Type B pancreatic cell (in vitro differentiated cells): ENCODE measurements at regions not wholly inside any gene's neighbourhood (a gene's known extent, or its start where the extent isn't known, plus 50 kb on each side); places are given as distances from the start of the nearest gene placed in this dataset.

ENCODE experiments used
- DNase-seq: peaks from one replicate; pipeline ENCODE4 v3.0.0; 2021; ENCODE audit warnings: mixed read lengths; ENCODE audit not compliant: unreplicated experiment; ENCODE audit errors: extremely low spot score
- H3K27ac Mint-ChIP-seq: 2 replicates; pipeline ENCODE4 v1.8.0; 2021; ENCODE audit warnings: mild to moderate bottlenecking, mixed read lengths
- H3K27me3 Mint-ChIP-seq: 2 replicates; pipeline ENCODE4 v1.8.0; 2021; ENCODE audit warnings: mixed read lengths
- H3K36me3 Mint-ChIP-seq: 2 replicates; pipeline ENCODE4 v1.8.0; 2021; ENCODE audit warnings: mixed read lengths
- H3K4me1 Mint-ChIP-seq: one replicate; pipeline ENCODE4 v1.8.0; 2021; ENCODE audit warnings: mixed read lengths; ENCODE audit not compliant: unreplicated experiment
- H3K4me3 Mint-ChIP-seq: 2 replicates; pipeline ENCODE4 v1.8.0; 2021; ENCODE audit warnings: mild to moderate bottlenecking, mixed read lengths
- H3K9me3 Mint-ChIP-seq: 2 replicates; pipeline ENCODE4 v1.8.0; 2021; ENCODE audit warnings: mixed read lengths
- CTCF ChIP-seq: fragments of 200-600 bp; sonication (generic); conservative IDR thresholded peaks from 2 replicates; pipeline ENCODE4 v1.5.0; 2021; ENCODE audit warnings: antibody characterized with exemption, mild to moderate bottlenecking

DNA sequence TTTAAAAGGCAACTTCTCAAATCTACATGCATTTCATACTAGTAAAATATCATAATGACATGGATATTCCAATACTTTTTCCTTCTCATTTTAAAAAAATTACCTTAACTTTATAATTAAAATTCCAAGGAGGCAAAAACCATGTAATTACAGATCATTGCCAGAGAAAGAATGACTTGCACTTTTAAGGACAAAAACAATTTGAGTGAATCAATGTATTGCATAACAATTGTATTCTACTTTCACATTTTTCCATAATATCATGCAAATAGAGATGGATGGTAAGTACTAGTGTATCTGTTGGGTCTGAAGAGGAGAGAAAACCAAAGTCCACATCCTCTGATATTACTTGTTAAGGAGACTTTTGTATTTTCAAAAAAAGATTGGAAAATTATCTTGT lies 89.5 kb upstream of the NCK2 start:
- Mint-ChIP-seq H3K9me3 (no peaks in the 10 kb centered on the region), H3K4me3 (no peak overlapping the region), H3K27me3 (no peaks in the 10 kb centered on the region), H3K4me1 (peaks cover 17% of the 10 kb centered on the region), H3K36me3 (no peaks in the 10 kb centered on the region), H3K27ac (no peak overlapping the region)
- TF ChIP-seq CTCF = no peak
- DNase-seq = no peak

- no peak overlapping the region for H3K27ac Mint-ChIP-seq
- no peaks in the 10 kb centered on the region for H3K9me3 Mint-ChIP-seq
- no peaks in the 10 kb centered on the region for H3K36me3 Mint-ChIP-seq
- H3K4me3 Mint-ChIP-seq = no peak overlapping the region
- H3K27me3 Mint-ChIP-seq = no peaks in the 10 kb centered on the region
- peaks cover 17% of the 10 kb centered on the region for H3K4me1 Mint-ChIP-seq
- TF ChIP-seq CTCF = no peak
- DNase-seq = no peak
Observed at GRCh38 chr2:105654474-105655004, 90.2 kb upstream of the NCK2 start.

GRCh38 chr2:105653302-105653701 lies 91.4 kb upstream of the NCK2 start:
- DNase-seq = no peak
- H3K4me3 Mint-ChIP-seq = no peak overlapping the region
- no peak for TF ChIP-seq CTCF
- H3K4me1 Mint-ChIP-seq = peaks cover 17% of the 10 kb centered on the region
- H3K27ac Mint-ChIP-seq = no peak overlapping the region
- H3K27me3 Mint-ChIP-seq = no peaks in the 10 kb centered on the region
- no peaks in the 10 kb centered on the region for H3K9me3 Mint-ChIP-seq
- H3K36me3 Mint-ChIP-seq = no peaks in the 10 kb centered on the region

DNA sequence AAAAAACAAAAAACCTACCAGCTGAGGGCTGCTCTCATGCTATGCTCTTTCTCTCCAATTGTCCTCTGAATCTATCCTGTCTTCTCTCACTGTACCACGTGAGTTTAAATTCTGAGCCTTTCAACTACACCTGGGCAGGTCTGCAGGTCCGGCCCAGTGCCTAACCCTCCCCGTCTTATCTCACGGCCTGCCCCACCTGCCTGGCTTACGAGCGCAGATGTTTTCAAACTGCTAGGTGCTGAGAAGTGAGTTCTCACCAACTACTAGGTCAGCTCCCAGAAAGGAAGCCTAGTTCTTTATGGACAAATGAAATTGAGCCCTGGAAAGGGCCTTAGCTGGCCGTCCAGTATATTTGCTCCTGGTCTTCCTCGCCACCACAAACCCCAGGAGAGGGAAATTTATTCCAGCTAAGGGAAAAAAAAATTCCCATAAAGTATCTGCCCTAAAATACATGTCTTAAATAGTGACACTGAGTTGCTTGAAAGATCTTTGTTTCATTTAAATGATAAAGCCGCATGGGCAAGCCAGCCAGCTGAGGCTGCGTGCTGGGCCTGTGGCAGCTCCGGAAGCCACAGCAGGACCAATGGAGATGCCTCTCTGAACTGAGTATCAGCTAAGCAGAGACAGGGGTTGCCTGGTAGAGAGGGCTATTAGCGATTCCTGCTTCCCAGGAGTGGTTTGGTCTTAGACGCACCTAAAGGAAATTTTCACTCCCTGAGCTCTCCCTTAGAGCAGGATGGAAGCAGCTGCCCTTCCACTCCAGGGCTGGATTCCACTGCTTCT lies 92.5 kb upstream of the NCK2 start:
- Mint-ChIP-seq H3K4me3 (no peak overlapping the region), H3K27ac (no peak overlapping the region), H3K27me3 (peaks cover 1% of the 10 kb centered on the region), H3K4me1 (peaks cover 17% of the 10 kb centered on the region), H3K36me3 (no peaks in the 10 kb centered on the region), H3K9me3 (no peaks in the 10 kb centered on the region)
- TF ChIP-seq CTCF = no peak
- no peak for DNase-seq

DNA sequence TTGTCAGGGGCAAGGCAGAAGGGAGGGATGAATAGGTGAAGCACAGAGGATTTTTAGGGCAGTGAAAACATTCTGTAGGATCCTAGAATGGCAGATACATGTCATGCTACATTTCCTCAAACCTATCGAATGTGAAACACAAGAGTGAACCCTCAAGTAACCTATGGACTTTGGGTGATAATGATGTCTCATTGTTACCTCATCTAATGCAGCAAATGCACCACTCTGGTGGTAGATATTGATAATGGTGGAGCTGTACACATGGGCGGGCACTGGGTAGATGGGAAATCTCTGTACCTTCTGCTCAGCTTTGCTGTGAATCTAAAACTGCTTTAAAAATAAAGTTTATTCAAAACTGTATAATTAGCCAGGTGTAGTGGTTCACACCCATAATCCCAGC lies 95.2 kb upstream of the NCK2 start:
- H3K27ac Mint-ChIP-seq = no peak overlapping the region
- H3K4me1 Mint-ChIP-seq = peaks cover 19% of the 10 kb centered on the region
- peaks cover 16% of the 10 kb centered on the region for H3K27me3 Mint-ChIP-seq
- no peak for DNase-seq
- TF ChIP-seq CTCF = no peak
- H3K36me3 Mint-ChIP-seq = no peaks in the 10 kb centered on the region
- H3K4me3 Mint-ChIP-seq = no peak overlapping the region
- H3K9me3 Mint-ChIP-seq = no peaks in the 10 kb centered on the region
